SU-DHL-6 (cell line): ENCODE measurements at regions not wholly inside any gene's neighbourhood (a gene's known extent, or its start where the extent isn't known, plus 50 kb on each side); places are given as distances from the start of the nearest gene placed in this dataset.
"Not testable (repeated sequence)": the region's sequence is repeated elsewhere in the genome, so short reads cannot be mapped to it uniquely, and the experiment has no call there.

ENCODE experiments used
- CTCF ChIP-seq: fragments of 200-600 bp; sonication (generic); IDR thresholded peaks from one replicate; pipeline ENCODE4 v1.5.1; 2017; ENCODE audit warnings: antibody characterized with exemption, mild to moderate bottlenecking, low read length, moderate library complexity; ENCODE audit not compliant: insufficient read depth, poor library complexity, severe bottlenecking
- EZH2phosphoT487 ChIP-seq: fragments of 200-600 bp; sonication (generic), shearing (Covaris generic); conservative IDR thresholded peaks from 2 replicates; pipeline ENCODE4 v1.6.1; 2018; ENCODE audit warnings: mild to moderate bottlenecking, antibody characterized with exemption, low read length, moderate library complexity, mixed read lengths

- not testable (repeated sequence) for TF ChIP-seq CTCF, EZH2phosphoT487
These were observed 203.2 kb downstream of the SNCAIP start for GRCh38 chr5:122515210-122515609.
